IMR-90 (cell line): ENCODE measurements at regions not wholly inside any gene's neighbourhood (a gene's known extent, or its start where the extent isn't known, plus 50 kb on each side); places are given as distances from the start of the nearest gene placed in this dataset.

Experiments used
- ATAC-seq: fragments of 200-7000 bp; cut with Tn5 transposase; 2 replicates; pipeline ENCODE4 v1.9.1; 2020; ENCODE audit warnings: low read depth, mild to moderate bottlenecking, moderate library complexity
- BruUV-seq: library from RNA; stranded (reverse); fragments of 400-500 nt; replicated peaks from 2 replicates; lab custom pipeline; 2021; lab: Mats Ljungman, UMichigan
- CTCF ChIA-PET: fragments of 300-600 bp; formaldehyde crosslinking; extraction: SDS; loops from one replicate; lab custom pipeline; 2021; ENCODE audit warnings: antibody characterized with exemption; lab: Yijun Ruan, JAX
- POLR2A ChIA-PET: fragments of 300-600 bp; sonication (Branson Sonifier 250); formaldehyde crosslinking; loops from one replicate; lab custom pipeline; 2022; ENCODE audit warnings: antibody characterized with exemption; ENCODE audit not compliant: unreplicated experiment; lab: Charles Lee
- DNase-seq: peaks from one replicate; pipeline ENCODE4 v3.0.0; 2013
- H2AFZ ChIP-seq: replicated peaks from 2 replicates; pipeline ENCODE3; 2013; ENCODE audit warnings: low read length, mild to moderate bottlenecking; ENCODE audit not compliant: poor library complexity
- H2AK5ac ChIP-seq: 2 replicates; pipeline ENCODE4 v1.6.1; 2013; ENCODE audit warnings: low read depth, low read length, inconsistent platforms
- H2AK9ac ChIP-seq: replicated peaks from 2 replicates; pipeline ENCODE3; 2013; ENCODE audit warnings: mild to moderate bottlenecking, low read depth, low read length, moderate library complexity; ENCODE audit not compliant: poor library complexity
- H2BK120ac ChIP-seq: 2 replicates; pipeline ENCODE4 v1.6.1; 2013; ENCODE audit warnings: low read depth, low read length, inconsistent platforms
- H2BK15ac ChIP-seq: 3 replicates; pipeline ENCODE4 v1.6.1; 2013; ENCODE audit warnings: low read depth, low read length, inconsistent platforms
- H2BK20ac ChIP-seq: 2 replicates; pipeline ENCODE4 v1.6.1; 2013; ENCODE audit warnings: low read depth, mild to moderate bottlenecking, inconsistent platforms, low read length, moderate library complexity
- H2BK5ac ChIP-seq: 2 replicates; pipeline ENCODE4 v1.6.1; 2013; ENCODE audit warnings: mild to moderate bottlenecking, low read depth, low read length, inconsistent platforms; ENCODE audit not compliant: poor library complexity, severe bottlenecking
- H3K14ac ChIP-seq: replicated peaks from 2 replicates; pipeline ENCODE4 v1.6.1; 2013; ENCODE audit warnings: low read depth, low read length, inconsistent platforms
- H3K18ac ChIP-seq: 2 replicates; pipeline ENCODE4 v1.6.1; 2013; ENCODE audit warnings: low read depth, low read length, control low read depth
- H3K23ac ChIP-seq: 2 replicates; pipeline ENCODE4 v1.6.1; 2013; ENCODE audit warnings: low read depth, low read length, inconsistent platforms
- H3K27ac ChIP-seq: 2 replicates; pipeline ENCODE4 v1.5.1; 2013; ENCODE audit warnings: mild to moderate bottlenecking, control low read depth, low read length; ENCODE audit not compliant: insufficient read depth
- H3K27me3 ChIP-seq: 2 replicates; pipeline ENCODE4 v1.6.1; 2013; ENCODE audit warnings: low read length; ENCODE audit not compliant: control insufficient read depth, insufficient read depth
- H3K36me3 ChIP-seq: 2 replicates; pipeline ENCODE4 v1.6.1; 2013; ENCODE audit warnings: low read length, mixed read lengths; ENCODE audit not compliant: control insufficient read depth, insufficient read depth
- H3K4ac ChIP-seq: 2 replicates; pipeline ENCODE4 v1.6.1; 2013; ENCODE audit warnings: low read depth, low read length, inconsistent platforms
- H3K4me1 ChIP-seq: 2 replicates; pipeline ENCODE4 v1.6.1; 2013; ENCODE audit warnings: low read length, mixed read lengths; ENCODE audit not compliant: control insufficient read depth, insufficient read depth
- H3K4me2 ChIP-seq: 2 replicates; pipeline ENCODE4 v1.6.1; 2013; ENCODE audit warnings: low read depth, mild to moderate bottlenecking, control low read depth, low read length, moderate library complexity
- H3K4me3 ChIP-seq: 2 replicates; pipeline ENCODE4 v1.5.1; 2013; ENCODE audit warnings: low read depth, mild to moderate bottlenecking, control low read depth, low read length, moderate library complexity; ENCODE audit not compliant: insufficient read depth
- H3K56ac ChIP-seq: 2 replicates; pipeline ENCODE4 v1.6.1; 2013; ENCODE audit warnings: low read length, inconsistent platforms; ENCODE audit not compliant: insufficient read depth; ENCODE audit errors: extremely low read depth
- H3K79me1 ChIP-seq, 2 experiments: 2 replicates each; pipeline ENCODE4 v1.6.1; 2013; ENCODE audit warnings: low read length in 2 of 2, inconsistent platforms in 1 of 2, low read depth in 1 of 2
- H3K9ac ChIP-seq: 2 replicates; pipeline ENCODE4 v1.6.1; 2013; ENCODE audit warnings: low read depth, low read length, control low read depth
- H3K9me1 ChIP-seq: 2 replicates; pipeline ENCODE4 v1.6.1; 2013; ENCODE audit warnings: low read length, inconsistent platforms; ENCODE audit not compliant: insufficient read depth
- H3K9me3 ChIP-seq: 2 replicates; pipeline ENCODE4 v1.6.1; 2013; ENCODE audit warnings: low read length; ENCODE audit not compliant: control insufficient read depth, insufficient read depth
- H4K20me1 ChIP-seq: 2 replicates; pipeline ENCODE4 v1.6.1; 2013; ENCODE audit warnings: low read length, inconsistent platforms; ENCODE audit not compliant: insufficient read depth
- H4K5ac ChIP-seq: 2 replicates; pipeline ENCODE4 v1.6.1; 2013; ENCODE audit warnings: mild to moderate bottlenecking, low read depth, low read length, control low read depth
- H4K8ac ChIP-seq, 2 experiments: 2 replicates each; pipeline ENCODE4 v1.6.1; 2013; ENCODE audit warnings: low read depth in 2 of 2, low read length in 2 of 2, control low read depth in 1 of 2, inconsistent platforms in 1 of 2
- H4K91ac ChIP-seq: 2 replicates; pipeline ENCODE4 v1.6.1; 2013; ENCODE audit warnings: low read depth, low read length, inconsistent platforms; ENCODE audit not compliant: insufficient read depth
- CHD1 ChIP-seq: IDR thresholded peaks from 2 replicates; pipeline ENCODE4 v1.6.1; 2012; ENCODE audit warnings: low read depth, low read length, improper control_type of control experiment
- WGBS, 2 experiments: methylation state at CpG; one replicate each; pipeline versions ENCODE4 v1.1.5 to v1.1.7; 2013; ENCODE audit warnings: missing lambda C conversion rate in 2 of 2; ENCODE audit not compliant: insufficient read length in 1 of 2; ENCODE audit errors: extremely low coverage in 2 of 2; 5-methylcytosine and 5-hydroxymethylcytosine counted together
- dilution Hi-C: fragments of 300-500 bp; cut with HindIII; formaldehyde crosslinking; loops from one replicate; pipeline ENCODE4 v1.14.3; 2018; ENCODE audit warnings: low sequenced_read_pairs; ENCODE audit not compliant: unreplicated experiment
- in situ Hi-C: fragments of 300-500 bp; cut with MboI; formaldehyde crosslinking; loops from 3 replicates; pipeline ENCODE4 v1.14.3; 2019; ENCODE audit warnings: low sequenced_read_pairs, inconsistent platforms, mixed read lengths
- intact Hi-C: fragments of 100-400 bp; cut with micrococcal nuclease; formaldehyde crosslinking; loops from 2 replicates; pipeline ENCODE4 v1.10.0; 2022

- H3K9ac ChIP-seq, result no peak overlapping the region
- POLR2A ChIA-PET, result no interaction called here
- dilution Hi-C loops, result no loop called here
Observed at GRCh38 chr11:37699644-37700043, 1101.6 kb upstream of the RAG2 start.

More at GRCh38 chr11:37699644-37700043, 1101.6 kb upstream of the RAG2 start:
- H3K27ac ChIP-seq, result no peak overlapping the region
- no peak overlapping the region for H2AFZ ChIP-seq
- no peak overlapping the region for H3K4me3 ChIP-seq
- no peak overlapping the region for H4K91ac ChIP-seq
- in situ Hi-C loops, result no loop called here
- H2BK5ac ChIP-seq, result no peak overlapping the region
- no peak for TF ChIP-seq CHD1
- H3K79me1 ChIP-seq, result no peaks in the 10 kb centered on the region
- peaks cover 4% of the 10 kb centered on the region; the same call in 1 of the 2 replicates for H3K9me3 ChIP-seq
- H3K4ac ChIP-seq, result no peak overlapping the region
- no peak overlapping the region for H3K4me2 ChIP-seq
- no TSS peak for BruUV-seq
- CTCF ChIA-PET, result no interaction called here
- DNase-seq (no peak), ATAC-seq (no peak)
- H3K36me3 ChIP-seq, result no peaks in the 10 kb centered on the region
- H2AK9ac ChIP-seq, result no peak overlapping the region
- no peak overlapping the region for H2BK15ac ChIP-seq
- no peaks in the 10 kb centered on the region for H4K20me1 ChIP-seq
- no CpG with 5 or more reads among the region's 2 CpGs for WGBS, 2 experiments
- H3K18ac ChIP-seq, result no peak overlapping the region
- H4K8ac ChIP-seq, result no peak overlapping the region
- no peak overlapping the region for H3K23ac ChIP-seq
- H3K4me1 ChIP-seq, result no peaks in the 10 kb centered on the region
- no peaks in the 10 kb centered on the region for H3K9me1 ChIP-seq
- no peak overlapping the region for H3K14ac ChIP-seq
- H2AK5ac ChIP-seq, result no peak overlapping the region
- no peak overlapping the region for H4K5ac ChIP-seq
- no peak overlapping the region for H2BK120ac ChIP-seq
- H3K27me3 ChIP-seq, result no peaks in the 10 kb centered on the region
- H3K56ac ChIP-seq, result no peak overlapping the region
- intact Hi-C loops, result no loop called here
- H2BK20ac ChIP-seq, result no peak overlapping the region
